ENCODE measurements at regions not wholly inside any gene's neighbourhood (a gene's known extent, or its start where the extent isn't known, plus 50 kb on each side); places are given as distances from the start of the nearest gene placed in this dataset.

GRCh38 chr3:59149166-59149565 lies 99.3 kb upstream of the CFAP20DC start:
- Mint-ChIP-seq H3K4me3 (no peak overlapping the region), H3K4me1 (peaks cover 5% of the 10 kb centered on the region), H3K27ac (no peak overlapping the region), H3K27me3 (ENCODE audit: insufficient read depth) (no peaks in the 10 kb centered on the region), H3K36me3 (ENCODE audit: low read depth) (peaks cover 2% of the 10 kb centered on the region), H3K9me3 (peaks cover 22% of the 10 kb centered on the region)
- Histone ChIP-seq H3K27ac (ENCODE audit: low read depth, low read length) (no peak overlapping the region), H3K9ac (ENCODE audit: extremely low read depth, low read length, poor library complexity, severe bottlenecking) (no peak overlapping the region), H3K36me3 (ENCODE audit: control insufficient read depth, insufficient read depth, low read length) (no peaks in the 10 kb centered on the region), H3K4me3 (ENCODE audit: low read length) (no peak overlapping the region), H3K9me3 (ENCODE audit: control insufficient read depth, low read length) (peaks cover 37% of the 10 kb centered on the region), H3K4me1 (ENCODE audit: control insufficient read depth, insufficient read depth, low read length) (peaks cover 7% of the 10 kb centered on the region), H3K27me3 (ENCODE audit: control insufficient read depth, insufficient read depth, low read length, poor library complexity, severe bottlenecking) (no peaks in the 10 kb centered on the region)
- no peak for DNase-seq
- WGBS, 2 experiments (ENCODE audit: insufficient coverage in 1 of 2, insufficient read length in 1 of 2): 88% methylated on average over 1 of the region's 2 CpGs; no CpG with 5 or more reads in 1 of the 2 experiments
- no peak for TF ChIP-seq CTCF (conservative IDR thresholded peaks at IDR 0.05)

GRCh38 chr3:59143447-59143846 lies 93.6 kb upstream of the CFAP20DC start:
- no peaks in the 10 kb centered on the region for H3K4me1 ChIP-seq (ENCODE audit: control insufficient read depth, insufficient read depth, low read length)
- no peak for DNase-seq
- Mint-ChIP-seq H3K27me3 (ENCODE audit: insufficient read depth) (no peaks in the 10 kb centered on the region), H3K9me3 (peaks cover 12% of the 10 kb centered on the region), H3K27ac (no peak overlapping the region), H3K4me3 (no peak overlapping the region), H3K4me1 (no peaks in the 10 kb centered on the region), H3K36me3 (ENCODE audit: low read depth) (no peaks in the 10 kb centered on the region)
- H3K36me3 ChIP-seq (ENCODE audit: control insufficient read depth, insufficient read depth, low read length): no peaks in the 10 kb centered on the region
- H3K9me3 ChIP-seq (ENCODE audit: control insufficient read depth, low read length): peaks cover 14% of the 10 kb centered on the region
- peak; percentile 72 for TF ChIP-seq CTCF (conservative IDR thresholded peaks at IDR 0.05)
- no peak overlapping the region for H3K27ac ChIP-seq (ENCODE audit: low read depth, low read length)
- H3K27me3 ChIP-seq (ENCODE audit: control insufficient read depth, insufficient read depth, low read length, poor library complexity, severe bottlenecking): no peaks in the 10 kb centered on the region
- H3K9ac ChIP-seq (ENCODE audit: extremely low read depth, low read length, poor library complexity, severe bottlenecking): no peak overlapping the region
- H3K4me3 ChIP-seq (ENCODE audit: low read length): no peak overlapping the region

- no peaks in the 10 kb centered on the region for H3K4me1 Mint-ChIP-seq
- TF ChIP-seq CTCF (conservative IDR thresholded peaks at IDR 0.05): no peak
- Histone ChIP-seq H3K9me3 (ENCODE audit: control insufficient read depth, low read length) (peaks cover 5% of the 10 kb centered on the region), H3K4me1 (ENCODE audit: control insufficient read depth, insufficient read depth, low read length) (no peaks in the 10 kb centered on the region), H3K27me3 (ENCODE audit: control insufficient read depth, insufficient read depth, low read length, poor library complexity, severe bottlenecking) (no peaks in the 10 kb centered on the region), H3K9ac (ENCODE audit: extremely low read depth, low read length, poor library complexity, severe bottlenecking) (no peak overlapping the region), H3K27ac (ENCODE audit: low read depth, low read length) (no peak overlapping the region), H3K36me3 (ENCODE audit: control insufficient read depth, insufficient read depth, low read length) (no peaks in the 10 kb centered on the region), H3K4me3 (ENCODE audit: low read length) (no peak overlapping the region)
- peaks cover 4% of the 10 kb centered on the region for H3K9me3 Mint-ChIP-seq
- no peak overlapping the region for H3K4me3 Mint-ChIP-seq
- H3K36me3 Mint-ChIP-seq (ENCODE audit: low read depth): no peaks in the 10 kb centered on the region
- DNase-seq: no peak
- H3K27ac Mint-ChIP-seq: no peak overlapping the region
- H3K27me3 Mint-ChIP-seq (ENCODE audit: insufficient read depth): no peaks in the 10 kb centered on the region
- WGBS, 2 experiments (ENCODE audit: insufficient coverage in 1 of 2, insufficient read length in 1 of 2): 95 to 97% methylated on average over 6 of the region's 6 CpGs
Measured at GRCh38 chr3:59142556-59142955, 92.7 kb upstream of the CFAP20DC start.

Data from endodermal cell (in vitro differentiated cells).